HG02840 (cell line): ENCODE measurements at regions not wholly inside any gene's neighbourhood (a gene's known extent, or its start where the extent isn't known, plus 50 kb on each side); places are given as distances from the start of the nearest gene placed in this dataset.
A peak's percentile ranks its signal among the peaks of the same experiment; 100 is the strongest.

ENCODE experiments used
- ATAC-seq: cut with Tn5 transposase; IDR thresholded peaks from one replicate; pipeline ENCODE4 v1.9.1; 2021; ENCODE audit warnings: mild to moderate bottlenecking, moderate library complexity, moderate number of reproducible peaks; ENCODE audit not compliant: unreplicated experiment, low FRiP score

GRCh38 chr1:208569181-208569580, 325.0 kb upstream of the PLXNA2 start:
- no peak for ATAC-seq

- no peak for ATAC-seq
Measured at GRCh38 chr1:208570362-208570761, 326.2 kb upstream of the PLXNA2 start.

GRCh38 chr1:208576425-208576824, 332.2 kb upstream of the PLXNA2 start:
- ATAC-seq: no peak

- ATAC-seq: no peak
Measured at GRCh38 chr1:208577381-208577905, 333.3 kb upstream of the PLXNA2 start.

GRCh38 chr1:208581209-208581608, 337.0 kb upstream of the PLXNA2 start:
- ATAC-seq: no peak

- no peak for ATAC-seq
Measured at GRCh38 chr1:208581667-208582066, 337.5 kb upstream of the PLXNA2 start.

- ATAC-seq: no peak
Measured at GRCh38 chr1:208584167-208584755, 340.1 kb upstream of the PLXNA2 start.

- ATAC-seq: peak; percentile 89
Measured at GRCh38 chr1:208587110-208587509, 342.9 kb upstream of the PLXNA2 start.

- ATAC-seq: no peak
Measured at GRCh38 chr1:208593306-208594006, 349.3 kb upstream of the PLXNA2 start.

GRCh38 chr1:208595236-208595635, 351.1 kb upstream of the PLXNA2 start:
- ATAC-seq: no peak

GRCh38 chr1:208595745-208596144, 351.6 kb upstream of the PLXNA2 start:
- no peak for ATAC-seq

- no peak for ATAC-seq
Measured at GRCh38 chr1:208597571-208597970, 353.4 kb upstream of the PLXNA2 start.

- ATAC-seq: no peak
Measured at GRCh38 chr1:208598021-208598420, 353.8 kb upstream of the PLXNA2 start.

- ATAC-seq: no peak
Measured at GRCh38 chr1:208599063-208599462, 354.9 kb upstream of the PLXNA2 start.

GRCh38 chr1:208600456-208601190, 356.4 kb upstream of the PLXNA2 start:
- no peak for ATAC-seq

- no peak for ATAC-seq
Measured at GRCh38 chr1:208601561-208601960, 357.4 kb upstream of the PLXNA2 start.

GRCh38 chr1:208603721-208604120, 359.5 kb upstream of the PLXNA2 start:
- no peak for ATAC-seq

GRCh38 chr1:208604295-208604694, 360.1 kb upstream of the PLXNA2 start:
- peak; percentile 94 for ATAC-seq

- no peak for ATAC-seq
Measured at GRCh38 chr1:208606959-208607358, 362.8 kb upstream of the PLXNA2 start.

- no peak for ATAC-seq
Measured at GRCh38 chr1:208607616-208608015, 363.4 kb upstream of the PLXNA2 start.

GRCh38 chr1:208614610-208615009, 370.4 kb upstream of the PLXNA2 start:
- ATAC-seq: no peak
